B cell (primary cell): ENCODE measurements at regions not wholly inside any gene's neighbourhood (a gene's known extent, or its start where the extent isn't known, plus 50 kb on each side); places are given as distances from the start of the nearest gene placed in this dataset.

Experiments
- ATAC-seq: fragments of 200-7000 bp; cut with Tn5 transposase; one replicate; pipeline ENCODE4 v1.10.0; 2021; ENCODE audit warnings: low read depth, mild to moderate bottlenecking, moderate number of reproducible peaks, moderate library complexity
- CTCF ChIA-PET: fragments of 350-600 bp; sonication (Branson Sonifier 250); formaldehyde crosslinking; loops from one replicate; lab custom pipeline; 2021; ENCODE audit warnings: antibody characterized with exemption, inconsistent platforms; lab: Charles Lee
- POLR2A ChIA-PET: fragments of 350-600 bp; sonication (Branson Sonifier 250); formaldehyde crosslinking; loops from one replicate; lab custom pipeline; 2021; ENCODE audit warnings: antibody characterized with exemption; lab: Charles Lee
- DNase-seq: peaks from one replicate; pipeline ENCODE4 v3.0.0; 2013
- H2AFZ ChIP-seq: 2 replicates; pipeline ENCODE4 v1.6.1; 2012; ENCODE audit warnings: mild to moderate bottlenecking, low read depth, low read length; ENCODE audit not compliant: insufficient read depth, poor library complexity, severe bottlenecking
- H3K27ac ChIP-seq, 2 donors: 1 replicate in 1 of 2; 2 replicates in 1 of 2; pipeline ENCODE4 v1.5.1; 2012 to 2013; ENCODE audit warnings: low read length in 2 of 2, mild to moderate bottlenecking in 2 of 2, moderate library complexity in 1 of 2
- H3K27me3 ChIP-seq, 4 experiments: fragments of 200-600 bp in 1 of 4; sonication (generic) in 1 of 4; replicated peaks in 1 of 4; 1 replicate in 2 of 4; 2 replicates in 2 of 4; pipeline versions ENCODE4 v1.6.1 to v1.7.0; 2013 to 2016; ENCODE audit warnings: low read length in 3 of 4, mild to moderate bottlenecking in 2 of 4, mixed read lengths in 1 of 4, moderate library complexity in 1 of 4; ENCODE audit not compliant: insufficient read depth in 4 of 4, control insufficient read depth in 3 of 4; ENCODE audit errors: control extremely low read depth in 1 of 4
- H3K36me3 ChIP-seq, 2 experiments: replicated peaks in 1 of 2; 1 replicate in 1 of 2; 2 replicates in 1 of 2; pipeline versions ENCODE4 v1.6.1 to v1.7.1; 2013; ENCODE audit warnings: low read length in 1 of 2; ENCODE audit not compliant: insufficient read depth in 2 of 2, control insufficient read depth in 1 of 2; ENCODE audit errors: control extremely low read depth in 1 of 2, extremely low read depth in 1 of 2
- H3K4me1 ChIP-seq, 2 donors: fragments of 200-600 bp in 1 of 2; sonication (generic) in 1 of 2; 1 replicate in 1 of 2; 2 replicates in 1 of 2; pipeline versions ENCODE4 v1.5.1 to v1.6.1; 2013 to 2017; ENCODE audit warnings: low read length in 2 of 2; ENCODE audit not compliant: control insufficient read depth in 2 of 2, insufficient read depth in 2 of 2
- H3K4me2 ChIP-seq: replicated peaks from 2 replicates; pipeline ENCODE3; 2012; ENCODE audit warnings: mild to moderate bottlenecking, low read depth, low read length; ENCODE audit not compliant: poor library complexity, severe bottlenecking
- H3K4me3 ChIP-seq, 5 experiments: fragments of 200-600 bp in 1 of 5; sonication (generic) in 1 of 5; 1 replicate in 3 of 5; 2 replicates in 2 of 5; pipeline versions ENCODE4 v1.5.1 to v1.7.0; 2011 to 2016; ENCODE audit warnings: low read length in 4 of 5, mild to moderate bottlenecking in 4 of 5, low read depth in 2 of 5, control low read depth in 1 of 5, moderate library complexity in 1 of 5; ENCODE audit not compliant: insufficient read depth in 1 of 5; ENCODE audit errors: control extremely low read depth in 1 of 5, extremely low read depth in 1 of 5
- H3K79me2 ChIP-seq: fragments of 200-600 bp; sonication (generic); one replicate; pipeline ENCODE4 v1.6.0; 2016; ENCODE audit warnings: low read length; ENCODE audit not compliant: control insufficient read depth, insufficient read depth
- H3K9ac ChIP-seq: fragments of 200-600 bp; sonication (generic); 2 replicates; pipeline ENCODE4 v1.6.1; 2017; ENCODE audit warnings: mild to moderate bottlenecking, low read length, moderate library complexity
- H3K9me3 ChIP-seq, 3 donors: one replicate each; pipeline versions ENCODE4 v1.6.1 to v1.7.1; 2013; ENCODE audit warnings: low read length in 2 of 3; ENCODE audit not compliant: control insufficient read depth in 2 of 3, insufficient read depth in 1 of 3; ENCODE audit errors: control extremely low read depth in 1 of 3
- H4K20me1 ChIP-seq: 2 replicates; pipeline ENCODE4 v1.6.0; 2012; ENCODE audit warnings: mild to moderate bottlenecking, low read length; ENCODE audit not compliant: insufficient read depth, control insufficient read depth, poor library complexity, severe bottlenecking
- H3K27ac Mint-ChIP-seq: one replicate; pipeline ENCODE4 v1.8.0; 2021; ENCODE audit warnings: mixed read lengths
- H3K27me3 Mint-ChIP-seq: one replicate; pipeline ENCODE4 v1.8.0; 2021; ENCODE audit warnings: mixed read lengths
- H3K4me1 Mint-ChIP-seq: one replicate; pipeline ENCODE4 v1.8.0; 2021; ENCODE audit warnings: mixed read lengths
- H3K4me3 Mint-ChIP-seq: one replicate; pipeline ENCODE4 v1.8.0; 2021; ENCODE audit warnings: mixed read lengths
- H3K9me3 Mint-ChIP-seq: one replicate; pipeline ENCODE4 v1.8.0; 2022; ENCODE audit warnings: mixed read lengths; ENCODE audit not compliant: insufficient read depth
- CTCF ChIP-seq: fragments of 200-600 bp; IDR thresholded peaks from one replicate; pipeline ENCODE4 v1.8.0; 2022; ENCODE audit warnings: antibody characterized with exemption, mild to moderate bottlenecking
- EZH2 ChIP-seq: IDR thresholded peaks from 2 replicates; pipeline ENCODE4 v1.6.1; 2012; ENCODE audit warnings: borderline replicate concordance, low read depth, mild to moderate bottlenecking, moderate library complexity, low read length; ENCODE audit not compliant: insufficient read depth, poor library complexity, severe bottlenecking
- WGBS: methylation state at CpG from one replicate; pipeline ENCODE4 v1.1.5; 2013; ENCODE audit warnings: missing lambda C conversion rate; ENCODE audit not compliant: insufficient coverage; 5-methylcytosine and 5-hydroxymethylcytosine counted together
- intact Hi-C: fragments of 100-400 bp; cut with micrococcal nuclease; formaldehyde crosslinking; loops from one replicate; pipeline ENCODE4 v1.10.0; 2022

- H3K9me3 Mint-ChIP-seq = no peaks in the 10 kb centered on the region
- POLR2A ChIA-PET = no interaction called here
- WGBS = no CpG with 5 or more reads among the region's 1 CpG
- TF ChIP-seq EZH2 = no peak
- no peak for TF ChIP-seq CTCF
- H3K27me3 Mint-ChIP-seq = no peaks in the 10 kb centered on the region
- no peak overlapping the region for H3K4me3 Mint-ChIP-seq
- H3K27ac ChIP-seq = no peak overlapping the region
- H3K9ac ChIP-seq = no peak overlapping the region
- H3K4me3 ChIP-seq = no peak overlapping the region
- no peaks in the 10 kb centered on the region for H3K79me2 ChIP-seq
- H3K27ac Mint-ChIP-seq = no peak overlapping the region
- ATAC-seq (no peak), DNase-seq (no peak)
- intact Hi-C loops = no loop called here
- H3K27me3 ChIP-seq = no peaks in the 10 kb centered on the region
- no peaks in the 10 kb centered on the region for H3K36me3 ChIP-seq
- CTCF ChIA-PET = no interaction called here
- H3K4me2 ChIP-seq = no peak overlapping the region
- no peaks in the 10 kb centered on the region for H3K9me3 ChIP-seq
- no peaks in the 10 kb centered on the region for H3K4me1 ChIP-seq
- H4K20me1 ChIP-seq = no peaks in the 10 kb centered on the region
- H3K4me1 Mint-ChIP-seq = no peaks in the 10 kb centered on the region
- no peak overlapping the region for H2AFZ ChIP-seq
Measured at GRCh38 chr10:20601941-20602461, 295.1 kb downstream of the NEBL start.

DNA sequence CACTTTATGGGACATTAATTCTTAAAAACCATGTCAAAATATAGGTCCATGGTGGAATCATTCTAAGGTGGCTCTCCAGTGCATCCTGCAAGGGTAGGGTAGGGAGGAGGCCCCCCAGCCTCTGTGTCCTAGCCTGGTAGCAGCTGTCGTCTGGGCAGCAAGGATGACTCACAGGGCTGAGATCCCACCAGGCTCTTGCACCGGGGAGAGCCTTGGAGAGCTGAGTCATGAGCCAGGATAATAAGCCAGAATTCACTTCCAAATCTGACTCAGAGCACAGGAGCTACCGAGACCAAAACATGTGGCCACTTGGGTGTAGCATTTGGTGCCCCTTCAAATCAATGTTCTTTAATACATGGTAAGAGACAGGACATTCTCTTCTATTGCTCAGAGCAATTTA, 298.5 kb downstream of the NEBL start:
- CTCF ChIA-PET = no interaction called here
- Histone ChIP-seq H3K27ac (no peak overlapping the region), H2AFZ (no peak overlapping the region), H3K4me3 (no peak overlapping the region), H3K27me3 (no peaks in the 10 kb centered on the region), H3K4me2 (no peak overlapping the region), H4K20me1 (no peaks in the 10 kb centered on the region), H3K36me3 (no peaks in the 10 kb centered on the region), H3K79me2 (no peaks in the 10 kb centered on the region), H3K9me3 (no peaks in the 10 kb centered on the region), H3K4me1 (no peaks in the 10 kb centered on the region), H3K9ac (no peak overlapping the region)
- no peak for DNase-seq
- Mint-ChIP-seq H3K4me1 (no peaks in the 10 kb centered on the region), H3K27ac (no peak overlapping the region), H3K9me3 (no peaks in the 10 kb centered on the region), H3K27me3 (no peaks in the 10 kb centered on the region), H3K4me3 (no peak overlapping the region)
- TF ChIP-seq EZH2 = no peak
- TF ChIP-seq CTCF = no peak
- POLR2A ChIA-PET = no interaction called here
- no peak for ATAC-seq
- intact Hi-C loops = no loop called here
- WGBS = 86% methylated on average over 2 of the region's 3 CpGs
